ENCODE measurements at regions not wholly inside any gene's neighbourhood (a gene's known extent, or its start where the extent isn't known, plus 50 kb on each side); places are given as distances from the start of the nearest gene placed in this dataset.

- TF ChIP-seq ZNF462 (CRISPR knock-in tag; IDR thresholded peaks at IDR 0.05) (no peak), CTCF (conservative IDR thresholded peaks at IDR 0.05; ENCODE audit: low read depth in 2 of 2) (no peak), ETS1 (IDR thresholded peaks at IDR 0.05) (no peak), JUNB (IDR thresholded peaks at IDR 0.05; ENCODE audit: unreplicated experiment) (no peak), NANOG (IDR thresholded peaks at IDR 0.05; ENCODE audit: borderline replicate concordance) (no peak), POLR2AphosphoS5 (IDR thresholded peaks at IDR 0.05; ENCODE audit: low read depth) (no peak), EZH2phosphoT487 (IDR thresholded peaks at IDR 0.05; ENCODE audit: unreplicated experiment) (no peak), EZH2 (IDR thresholded peaks at IDR 0.05; ENCODE audit: low read depth, unreplicated experiment) (no peak), ZNF114 (CRISPR knock-in tag; IDR thresholded peaks at IDR 0.05) (no peak), REST (IDR thresholded peaks at IDR 0.05; ENCODE audit: unreplicated experiment) (no peak)
These were observed 1174.5 kb downstream of the DTWD2 start (continued) for GRCh38 chr5:117813850-117814249.

Data from GM23338 (cell line).